HPDE6-E6E7 (cell line): ENCODE measurements at regions not wholly inside any gene's neighbourhood (a gene's known extent, or its start where the extent isn't known, plus 50 kb on each side); places are given as distances from the start of the nearest gene placed in this dataset.

Experiments
- DNase-seq: peaks from one replicate; pipeline ENCODE4 v3.0.0; 2011; ENCODE audit warnings: missing footprints; ENCODE audit errors: extremely low spot score

DNA sequence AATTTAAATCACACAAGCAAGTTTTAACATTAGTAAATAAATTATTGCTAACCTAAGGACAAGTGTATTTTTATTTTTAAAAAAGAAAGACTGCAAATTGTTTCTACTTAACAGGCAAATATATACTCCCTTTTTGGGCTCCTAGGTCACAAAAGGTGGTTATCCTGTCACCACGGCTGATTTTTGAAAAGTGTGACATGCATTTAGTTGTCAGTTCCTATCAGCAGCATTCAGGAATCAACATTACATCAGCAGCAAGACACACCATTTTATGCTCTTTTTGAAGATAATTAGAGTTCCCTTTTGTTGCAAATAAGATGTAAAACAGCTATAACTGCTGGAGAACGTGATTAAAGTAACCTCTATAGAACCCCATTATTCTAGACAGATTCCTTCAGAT lies 357.5 kb upstream of the TMCO5A start:
- DNase-seq: no peak

DNA sequence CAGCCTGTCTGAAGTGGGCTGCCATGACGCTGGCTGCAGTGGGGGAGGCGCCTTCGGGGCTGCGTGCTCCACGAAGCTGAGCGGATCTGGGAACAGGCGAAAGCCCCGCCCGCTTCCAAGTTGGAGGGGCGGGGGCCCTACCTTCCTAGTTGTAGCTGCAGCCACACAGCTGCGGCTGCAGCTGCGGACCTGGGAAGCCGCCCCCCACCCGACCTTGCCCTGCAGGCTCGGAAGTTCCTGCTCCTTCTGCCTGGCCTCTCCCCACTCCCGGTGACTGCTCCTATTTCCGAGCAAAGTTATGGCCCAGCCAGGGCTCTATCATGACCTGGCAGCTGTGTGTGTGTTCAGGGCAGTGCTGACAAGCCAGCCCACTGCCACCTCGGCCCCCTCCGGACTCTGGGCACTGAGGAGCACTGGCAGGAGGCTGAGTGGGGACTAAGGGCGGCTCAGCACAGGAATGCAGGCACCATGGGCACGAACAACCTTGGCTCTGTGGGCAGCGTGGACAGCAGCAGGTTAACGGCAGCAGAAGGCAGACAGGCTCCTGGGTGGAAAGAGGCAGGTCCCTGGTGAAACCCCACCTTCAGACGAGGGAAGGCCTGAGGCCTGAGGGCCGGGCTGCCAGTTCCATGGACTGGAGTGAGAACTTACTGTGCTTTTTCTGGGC lies 352.4 kb upstream of the TMCO5A start:
- no peak for DNase-seq

DNA sequence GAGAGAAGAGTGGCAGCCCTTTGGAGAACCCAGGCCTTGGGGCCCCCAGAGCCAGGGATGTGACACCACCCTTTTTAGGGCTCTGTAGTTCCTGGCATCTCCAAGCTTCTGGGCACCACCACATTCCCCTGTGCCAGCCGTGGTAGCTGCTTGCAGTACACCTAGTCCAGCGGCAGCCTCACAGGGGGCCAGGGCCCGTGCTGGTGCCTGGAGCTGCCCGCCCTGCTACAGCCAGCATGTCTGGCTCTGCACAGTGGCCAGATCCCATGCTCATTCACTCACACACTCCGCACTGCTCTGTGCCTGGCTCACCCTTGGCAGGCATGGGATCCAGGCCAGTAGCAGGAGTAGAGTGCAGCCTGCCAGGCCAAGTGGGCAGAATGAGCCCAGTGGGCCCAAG lies 351.6 kb upstream of the TMCO5A start:
- no peak for DNase-seq

DNA sequence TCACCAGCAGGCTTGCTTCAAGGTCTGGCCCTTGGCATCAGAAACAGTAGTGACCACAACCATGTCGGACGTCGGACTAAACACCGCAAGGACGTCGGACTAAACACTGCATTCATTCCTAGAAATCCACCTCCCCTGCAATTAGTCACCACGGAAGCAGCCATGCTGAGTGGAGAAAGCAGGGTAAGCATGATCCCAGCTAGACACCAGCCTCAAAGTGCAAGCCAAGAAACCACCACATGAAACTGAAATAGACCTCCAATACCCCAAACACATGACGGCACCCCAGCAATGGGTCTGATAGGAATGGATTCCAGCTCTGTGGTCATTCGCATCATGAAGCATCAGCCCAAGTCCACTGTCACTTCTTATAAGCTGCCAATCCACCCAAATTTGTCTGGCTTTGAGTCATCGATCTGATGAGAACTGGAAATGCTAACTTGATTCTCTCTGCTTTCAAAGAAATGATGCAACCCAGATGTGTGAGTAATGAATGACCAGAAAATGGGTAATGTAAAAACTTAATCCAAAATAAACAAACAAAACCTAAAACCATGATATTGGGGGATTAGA lies 348.3 kb upstream of the TMCO5A start:
- DNase-seq: no peak

DNA sequence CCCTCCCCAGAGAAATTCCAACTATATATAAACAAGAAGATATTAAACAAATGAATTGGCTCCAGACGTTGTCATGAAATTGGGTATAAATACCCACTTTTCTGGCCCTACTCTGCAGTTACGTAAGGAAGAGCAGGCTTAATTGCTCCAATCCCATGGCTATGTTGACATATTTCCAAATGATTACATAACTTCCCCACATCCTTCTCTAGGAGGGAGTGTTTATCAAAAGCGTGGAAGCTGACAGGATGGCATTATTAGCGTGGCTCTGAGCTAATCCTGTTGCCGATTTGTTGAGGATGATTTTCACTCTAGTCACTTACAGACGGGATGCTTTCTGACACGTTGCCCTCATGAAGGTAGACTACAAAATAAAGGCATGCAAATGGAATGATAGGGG lies 347.5 kb upstream of the TMCO5A start:
- DNase-seq: no peak

DNA sequence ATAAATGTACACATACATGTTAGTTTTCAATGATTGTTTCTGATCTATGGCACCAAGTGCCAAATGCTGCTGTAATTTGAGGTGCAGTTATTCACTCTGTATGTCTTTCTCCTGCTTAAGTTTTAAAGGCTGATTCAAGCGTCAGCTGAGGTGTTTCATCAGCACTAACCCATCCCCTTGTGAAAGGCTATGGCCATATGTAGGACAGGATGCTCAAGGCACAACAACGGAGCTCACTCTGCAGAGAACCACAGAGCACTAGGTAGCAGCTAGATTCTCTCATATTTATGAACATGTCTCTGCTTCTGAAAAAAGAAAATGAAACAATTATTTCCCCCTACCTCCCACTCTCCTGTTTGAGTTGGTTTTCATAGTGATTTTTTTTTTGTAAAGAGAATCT lies 340.0 kb upstream of the TMCO5A start:
- DNase-seq: no peak

GRCh38 chr15:37595426-37595970 lies 338.9 kb upstream of the TMCO5A start:
- DNase-seq: no peak

DNA sequence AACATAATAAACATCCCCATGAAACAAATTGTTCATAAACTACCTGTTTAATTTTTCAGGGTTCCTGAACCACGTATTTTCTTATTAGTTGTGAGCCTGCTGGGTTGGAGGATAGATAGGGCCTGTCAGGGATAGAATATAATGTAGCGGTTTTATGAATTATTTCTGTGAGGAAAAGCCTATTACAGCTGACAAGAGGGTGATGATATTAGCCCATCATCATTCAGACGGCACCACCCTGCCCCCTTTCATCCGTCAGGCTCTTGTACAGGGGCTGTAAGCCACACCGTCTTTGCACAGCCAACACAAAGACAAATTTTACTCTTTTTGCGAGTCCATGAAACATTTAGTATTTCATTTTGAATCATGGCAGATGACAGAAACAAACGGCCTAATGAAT lies 335.3 kb upstream of the TMCO5A start:
- no peak for DNase-seq

DNA sequence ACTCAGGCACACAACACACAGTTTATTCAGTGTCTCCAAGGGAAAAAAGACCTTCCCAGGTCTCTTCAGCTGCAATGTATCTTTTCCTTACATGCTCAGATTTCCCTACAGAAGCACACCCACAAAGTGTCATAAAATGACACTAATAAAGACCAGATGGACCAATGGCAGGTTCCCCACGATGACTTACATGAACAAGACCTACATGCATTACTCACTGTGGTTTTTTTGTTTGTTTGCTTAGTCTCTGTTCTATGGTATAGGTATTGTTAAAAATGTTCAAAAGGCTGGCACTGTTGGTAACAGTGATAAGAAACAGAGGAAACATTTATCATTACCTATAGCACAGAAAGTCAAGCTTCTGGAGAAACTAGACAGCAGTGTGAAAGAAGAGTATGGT lies 318.2 kb upstream of the TMCO5A start:
- no peak for DNase-seq

DNA sequence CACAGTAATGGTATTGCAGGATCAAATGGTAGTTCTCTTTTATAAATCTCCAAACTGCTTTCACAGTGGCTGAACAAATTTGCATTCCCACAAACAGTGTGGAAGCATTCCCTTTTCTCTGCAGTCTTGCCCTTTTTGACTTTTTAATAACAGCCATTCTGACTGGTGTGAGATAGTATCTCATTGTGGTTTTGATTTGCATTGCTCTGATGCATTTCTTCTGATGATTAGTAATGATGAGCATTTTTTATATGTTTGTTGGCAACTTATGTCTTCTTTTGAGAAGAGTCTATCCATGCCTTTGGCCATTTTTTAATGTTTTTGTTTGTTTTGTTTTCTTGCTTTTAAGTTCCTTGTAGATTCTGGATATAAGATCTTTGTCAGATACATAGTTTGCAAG lies 316.1 kb upstream of the TMCO5A start:
- DNase-seq: no peak

GRCh38 chr15:37619358-37620042 lies 314.9 kb upstream of the TMCO5A start:
- no peak for DNase-seq

- no peak for DNase-seq
Measured at GRCh38 chr15:37625576-37625975, 308.9 kb upstream of the TMCO5A start.

DNA sequence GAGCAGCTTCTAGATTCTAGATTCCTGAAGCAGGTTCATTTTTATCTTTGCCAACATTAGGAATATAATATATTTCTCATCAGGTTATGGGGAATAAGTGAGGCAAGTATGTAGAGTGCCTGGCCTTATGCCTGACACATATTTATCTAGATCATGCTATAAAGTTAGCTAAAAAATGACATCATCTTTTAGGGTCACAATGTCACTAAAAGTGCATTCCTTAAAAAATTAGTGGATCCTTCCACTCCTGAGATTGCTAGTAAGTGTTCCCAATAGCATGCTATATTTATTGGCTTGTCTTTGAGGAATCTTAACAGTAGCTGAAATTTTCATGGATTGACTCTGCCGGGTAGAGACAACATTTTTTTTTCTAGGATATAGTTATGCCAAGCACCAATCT lies 305.9 kb upstream of the TMCO5A start:
- DNase-seq: no peak

DNA sequence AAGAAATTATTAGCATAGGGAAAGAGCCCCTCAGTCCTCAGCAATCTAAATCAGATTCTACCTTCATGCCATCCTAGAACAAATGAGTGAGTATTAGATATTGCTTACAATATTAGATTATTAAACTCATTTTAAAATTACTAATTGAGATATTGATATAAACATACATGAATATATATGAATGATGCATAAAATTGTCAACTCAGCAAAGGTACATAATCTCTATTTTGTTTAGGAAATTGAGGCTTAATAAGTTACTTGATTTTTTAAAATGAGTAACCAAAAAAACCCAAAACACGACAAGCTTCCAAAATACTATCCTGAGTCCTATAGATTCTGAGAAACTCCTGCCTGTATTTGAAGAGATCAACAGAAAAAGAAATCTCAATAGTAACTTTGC lies 297.7 kb upstream of the TMCO5A start:
- no peak for DNase-seq

DNA sequence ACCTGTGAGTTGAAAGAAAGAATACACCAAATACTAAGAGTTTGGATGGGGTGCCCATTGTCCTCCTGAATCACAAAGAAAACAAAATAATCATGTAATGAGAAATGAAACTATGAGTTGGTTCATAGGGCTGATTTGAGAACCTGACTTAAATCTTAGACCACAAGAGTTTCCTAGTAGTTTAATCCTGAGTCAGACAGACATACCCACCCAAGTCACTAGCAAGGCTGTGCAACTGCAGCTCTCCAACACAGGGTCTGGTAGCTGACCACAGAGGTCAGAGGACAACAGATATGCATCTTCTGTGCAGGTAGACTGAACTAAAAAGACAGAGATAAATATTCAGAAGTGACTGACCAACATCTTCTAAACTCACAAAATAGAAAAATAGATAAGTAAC lies 296.3 kb upstream of the TMCO5A start:
- no peak for DNase-seq

- no peak for DNase-seq
Measured at GRCh38 chr15:37638691-37639090, 295.7 kb upstream of the TMCO5A start.

GRCh38 chr15:37652646-37653417 lies 281.6 kb upstream of the TMCO5A start:
- DNase-seq: no peak

GRCh38 chr15:37678124-37678523 lies 256.3 kb upstream of the TMCO5A start:
- no peak for DNase-seq

- DNase-seq: no peak
Measured at GRCh38 chr15:37679627-37680026, 254.8 kb upstream of the TMCO5A start.

- no peak for DNase-seq
Measured at GRCh38 chr15:37682304-37682703, 252.1 kb upstream of the TMCO5A start.

DNA sequence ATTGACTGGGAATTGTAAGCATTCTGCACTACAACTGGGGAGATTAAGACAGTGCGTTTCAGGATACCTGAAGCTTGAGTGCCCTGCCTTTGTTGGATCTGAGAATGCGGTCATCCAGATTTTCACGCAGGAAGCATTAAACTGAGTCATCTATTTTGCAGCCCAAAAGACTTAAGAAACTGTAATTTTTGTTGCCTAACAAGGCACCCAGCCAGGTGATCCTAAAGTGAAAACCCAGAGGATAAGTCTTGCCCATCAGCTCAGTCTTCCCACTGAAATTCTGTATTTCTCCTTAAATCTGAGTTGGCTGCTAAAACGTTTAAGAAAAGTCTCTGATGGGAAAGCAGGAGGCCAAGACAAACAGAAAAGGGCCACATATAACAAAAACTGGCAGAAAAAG lies 242.5 kb upstream of the TMCO5A start:
- DNase-seq: no peak

GRCh38 chr15:37693926-37694325 lies 240.5 kb upstream of the TMCO5A start:
- DNase-seq: no peak
